ENCODE measurements at regions not wholly inside any gene's neighbourhood (a gene's known extent, or its start where the extent isn't known, plus 50 kb on each side); places are given as distances from the start of the nearest gene placed in this dataset.
A peak's percentile ranks its signal among the peaks of the same experiment; 100 is the strongest.
"Not testable (repeated sequence)": the region's sequence is repeated elsewhere in the genome, so short reads cannot be mapped to it uniquely, and the experiment has no call there.

DNA sequence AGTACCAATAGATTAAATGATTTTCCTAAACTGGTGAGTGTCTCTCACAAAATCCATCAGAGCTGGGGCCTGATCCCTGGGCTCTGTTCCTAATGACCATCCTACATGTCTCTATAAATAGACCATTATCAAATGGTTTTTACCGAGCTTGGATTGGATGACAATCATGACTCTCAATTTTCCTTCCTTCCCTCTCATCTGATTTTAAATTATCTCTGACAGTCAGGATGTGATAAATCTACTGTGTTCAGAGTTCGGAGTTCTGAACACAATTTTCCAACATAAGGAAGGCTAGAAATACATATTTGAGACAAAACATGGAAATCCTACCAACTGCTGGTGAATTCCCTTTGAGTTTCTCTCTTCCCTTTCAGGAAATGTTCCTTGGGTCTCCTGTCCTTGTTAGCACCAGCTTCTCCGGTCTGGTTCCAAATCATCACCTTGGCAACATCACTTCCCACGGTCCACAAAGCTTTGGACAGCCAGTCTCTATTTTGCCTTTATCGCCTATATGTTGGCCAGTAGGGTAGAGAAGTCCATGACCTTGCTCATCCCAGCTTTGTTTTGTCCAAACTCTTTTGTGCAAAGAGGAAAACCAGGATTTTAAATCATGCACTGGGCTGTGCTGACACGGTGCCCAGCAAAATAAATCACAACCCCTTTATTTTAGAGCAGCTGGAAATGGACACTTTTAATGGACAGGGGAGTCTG lies 139.6 kb upstream of the ITGA6 start:
- no peak for DNase-seq (ENCODE audit: low read depth)

- peak; percentile 19 for DNase-seq (ENCODE audit: low read depth)
Observed at GRCh38 chr2:172288603-172289002, 138.8 kb upstream of the ITGA6 start.

DNA sequence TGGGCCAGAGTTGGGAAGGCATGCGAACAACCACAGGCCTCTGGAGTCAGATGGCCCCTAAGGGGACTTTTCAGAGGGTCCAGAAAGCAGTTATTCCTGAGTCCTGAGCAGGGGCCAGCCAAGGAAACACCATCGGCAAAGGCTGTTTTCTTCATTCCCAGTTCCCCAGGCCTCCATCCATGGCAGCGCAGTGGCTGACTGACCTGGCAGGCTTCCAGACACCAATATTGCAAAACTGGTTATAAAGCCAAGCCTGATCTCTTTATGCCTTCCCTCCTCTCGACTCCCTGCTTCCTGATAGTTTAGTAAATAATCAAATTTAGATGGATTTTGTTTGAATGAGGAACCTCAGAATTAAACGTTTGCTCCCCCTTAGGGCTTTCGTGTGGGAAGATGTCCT lies 133.4 kb upstream of the ITGA6 start:
- DNase-seq (ENCODE audit: low read depth): no peak

DNA sequence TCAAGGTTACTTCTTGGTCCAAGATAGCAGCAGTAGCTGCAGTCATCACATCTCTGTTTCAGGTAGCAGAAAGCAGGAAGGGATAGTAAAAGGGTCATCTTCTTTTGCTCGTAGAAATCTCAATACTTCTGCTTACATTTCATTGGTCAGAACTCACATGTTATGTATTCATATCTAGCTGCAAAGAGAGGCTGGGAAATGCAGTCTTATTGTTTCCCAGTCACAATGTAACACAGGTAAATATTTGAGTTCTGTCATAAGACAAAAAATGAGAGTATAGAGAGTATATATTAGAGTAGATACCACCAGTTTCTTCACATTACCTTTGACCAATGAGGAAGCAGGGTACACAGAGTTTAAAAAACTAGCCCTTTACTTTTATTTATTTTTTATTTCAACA lies 132.4 kb upstream of the ITGA6 start:
- DNase-seq (ENCODE audit: low read depth): no peak

GRCh38 chr2:172295677-172296076 lies 131.7 kb upstream of the ITGA6 start:
- DNase-seq (ENCODE audit: low read depth): no peak

- DNase-seq (ENCODE audit: low read depth): no peak
Observed at GRCh38 chr2:172296267-172297046, 130.9 kb upstream of the ITGA6 start.

DNA sequence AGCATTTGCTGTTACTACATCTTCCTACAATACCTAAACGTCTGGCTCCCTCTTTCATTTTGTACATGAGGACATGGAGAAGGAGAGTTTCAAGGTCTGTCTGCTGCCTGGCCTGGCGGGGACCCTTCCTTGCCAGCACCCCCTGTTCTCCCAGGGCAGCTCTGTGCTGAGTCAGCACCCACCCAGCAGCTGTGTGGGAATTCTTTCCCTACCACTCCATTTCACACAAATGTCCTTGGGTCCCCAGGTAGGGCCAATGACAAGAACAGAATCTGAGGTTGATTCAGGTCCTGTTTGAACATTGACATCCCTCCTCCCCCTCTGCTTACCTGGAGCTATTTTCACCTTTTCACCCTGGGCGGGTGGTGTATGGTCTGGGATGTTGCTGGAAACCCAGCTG lies 129.9 kb upstream of the ITGA6 start:
- DNase-seq (ENCODE audit: low read depth): no peak

- DNase-seq (ENCODE audit: low read depth): no peak
Observed at GRCh38 chr2:172297950-172298349, 129.4 kb upstream of the ITGA6 start.

DNA sequence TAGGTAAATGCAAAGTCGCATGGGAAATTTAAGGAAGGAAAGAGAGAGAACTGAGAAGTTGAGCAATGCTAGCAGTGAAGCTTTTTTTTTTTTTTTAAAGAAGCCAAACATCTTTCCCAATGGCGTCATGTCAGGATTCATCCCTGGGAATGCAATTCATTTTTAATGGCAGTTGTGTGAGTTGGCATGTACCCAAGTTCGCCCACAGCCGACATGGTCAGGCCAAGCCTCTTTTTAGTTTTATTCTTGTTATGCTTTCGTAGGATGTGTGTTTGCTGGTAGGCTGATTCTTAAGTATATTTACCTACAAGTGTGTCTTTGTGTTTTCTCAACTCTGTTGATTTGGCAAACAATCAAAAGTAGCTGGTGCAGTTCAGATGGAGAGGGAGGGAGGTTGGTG lies 127.6 kb upstream of the ITGA6 start:
- DNase-seq (ENCODE audit: low read depth): no peak

GRCh38 chr2:172300851-172301250 lies 126.5 kb upstream of the ITGA6 start:
- no peak for DNase-seq (ENCODE audit: low read depth)

GRCh38 chr2:172305066-172305465 lies 122.3 kb upstream of the ITGA6 start:
- DNase-seq (ENCODE audit: low read depth): no peak

- no peak for DNase-seq (ENCODE audit: low read depth)
Observed at GRCh38 chr2:172307800-172308199, 119.6 kb upstream of the ITGA6 start.

GRCh38 chr2:172308253-172308935 lies 119.0 kb upstream of the ITGA6 start:
- DNase-seq (ENCODE audit: low read depth): no peak

DNA sequence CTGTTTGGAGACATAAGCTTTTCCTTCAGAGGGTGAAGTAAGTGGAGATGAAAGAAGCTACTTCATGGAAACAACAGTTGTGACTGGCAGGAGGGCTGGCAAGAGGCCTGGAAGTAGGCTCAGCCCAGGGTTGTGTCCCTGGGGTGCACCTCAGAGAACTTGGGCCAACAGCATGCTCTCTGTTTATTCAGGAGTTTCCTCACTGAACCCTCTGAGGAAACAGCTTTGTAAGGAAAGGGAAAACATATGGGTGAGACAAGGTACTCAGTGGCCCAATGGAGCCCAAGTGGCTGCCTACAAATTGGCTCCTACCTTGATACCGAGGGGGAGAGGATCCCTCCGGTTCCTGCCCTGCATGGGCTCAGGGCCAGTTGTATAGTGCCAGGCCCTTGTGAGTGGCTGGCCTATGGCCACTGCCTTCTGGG lies 115.5 kb upstream of the ITGA6 start:
- no peak for DNase-seq (ENCODE audit: low read depth)

- DNase-seq (ENCODE audit: low read depth): no peak
Observed at GRCh38 chr2:172313715-172314341, 113.6 kb upstream of the ITGA6 start.

DNA sequence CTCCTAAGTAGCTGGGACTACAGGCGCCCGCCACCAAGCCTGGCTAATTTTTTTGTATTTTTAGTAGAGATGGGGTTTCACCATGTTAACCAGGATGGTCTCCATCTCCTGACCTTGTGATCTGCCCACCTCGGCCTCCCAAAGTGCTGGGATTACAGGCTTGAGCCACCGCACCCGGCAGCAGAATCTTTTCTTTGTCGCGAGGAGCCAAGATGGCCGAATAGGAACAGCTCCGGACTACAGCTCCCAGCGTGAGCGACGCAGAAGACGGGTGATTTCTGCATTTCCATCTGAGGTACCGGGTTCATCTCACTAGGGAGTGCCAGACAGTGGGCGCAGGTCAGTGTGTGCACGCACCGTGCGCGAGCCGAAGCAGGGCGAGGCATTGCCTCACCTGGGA lies 112.3 kb upstream of the ITGA6 start:
- DNase-seq (ENCODE audit: low read depth): not testable (repeated sequence)

GRCh38 chr2:172322049-172322448 lies 105.3 kb upstream of the ITGA6 start:
- DNase-seq (ENCODE audit: low read depth): no peak

DNA sequence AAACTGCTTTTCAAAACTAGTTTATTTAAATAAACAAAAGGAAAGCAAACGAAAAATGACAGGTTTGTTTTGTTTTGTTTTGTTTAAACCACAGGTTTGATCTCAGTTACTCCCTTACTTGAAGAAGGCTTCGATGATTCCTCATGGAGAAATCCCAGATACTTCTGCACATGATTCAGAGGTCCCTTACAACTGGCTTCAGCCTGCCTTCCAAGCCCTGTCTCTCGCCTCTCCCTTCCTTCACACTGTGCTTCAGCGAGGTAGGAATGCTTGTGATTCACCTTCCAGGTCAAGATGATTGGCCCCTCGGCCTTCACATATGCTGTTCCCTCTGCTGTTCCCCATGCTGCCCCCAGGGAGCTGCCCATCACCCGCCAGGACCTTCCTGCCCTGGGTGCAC lies 104.1 kb upstream of the ITGA6 start:
- DNase-seq (ENCODE audit: low read depth): no peak

GRCh38 chr2:172323861-172324597 lies 103.4 kb upstream of the ITGA6 start:
- no peak for DNase-seq (ENCODE audit: low read depth)

DNA sequence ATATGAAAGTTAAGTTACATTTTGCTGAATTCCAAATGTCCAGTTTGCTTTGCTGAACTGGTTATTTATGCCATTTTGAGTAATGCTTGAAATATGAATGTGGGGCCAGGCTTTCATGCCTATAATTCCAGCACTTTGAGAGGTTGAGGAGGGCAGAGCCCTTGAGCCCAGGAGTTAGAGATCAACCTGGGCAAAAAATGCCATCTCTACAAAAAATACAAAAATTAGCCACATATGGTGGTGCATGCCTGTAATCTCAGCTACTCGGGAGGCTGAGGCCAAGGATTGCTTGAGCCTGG lies 101.2 kb upstream of the ITGA6 start:
- DNase-seq (ENCODE audit: low read depth): no peak

GRCh38 chr2:172328103-172328841 lies 99.1 kb upstream of the ITGA6 start:
- DNase-seq (ENCODE audit: low read depth): no peak

- DNase-seq (ENCODE audit: low read depth): no peak
Observed at GRCh38 chr2:172329416-172329773, 98.0 kb upstream of the ITGA6 start.
